SK-N-SH (cell line): ENCODE measurements at regions not wholly inside any gene's neighbourhood (a gene's known extent, or its start where the extent isn't known, plus 50 kb on each side); places are given as distances from the start of the nearest gene placed in this dataset.

Source experiments
- CTCF ChIA-PET: fragments of 300-600, 350-600 bp; formaldehyde crosslinking; extraction: SDS; loops from one replicate; lab custom pipeline; 2021; lab: Yijun Ruan, JAX
- POLR2A ChIA-PET: fragments of 350-600 bp; sonication (Branson Sonifier 250); formaldehyde crosslinking; extraction: SDS; loops from one replicate; lab custom pipeline; 2020; ENCODE audit warnings: antibody characterized with exemption, inconsistent platforms; lab: Yijun Ruan, JAX
- DNase-seq: peaks from one replicate; pipeline ENCODE4 v3.0.0; 2012
- H2AFZ ChIP-seq: fragments of 200-600 bp; sonication (generic); 2 replicates; pipeline ENCODE4 v1.8.1; 2016; ENCODE audit warnings: antibody characterized with exemption, mild to moderate bottlenecking, low read depth
- H3F3A ChIP-seq: fragments of 200-600 bp; sonication (generic); replicated peaks from 2 replicates; pipeline ENCODE3; 2016; ENCODE audit warnings: antibody characterized with exemption, mild to moderate bottlenecking; ENCODE audit not compliant: insufficient read depth
- H3K27ac ChIP-seq, 2 experiments: fragments of 200-500 bp in 1 of 2; fragments of 200-600 bp in 1 of 2; sonication (Bioruptor generic) in 1 of 2; sonication (generic), shearing (Covaris generic) in 1 of 2; 2 replicates each; pipeline versions ENCODE4 v1.5.1 to v1.6.1; 2014 to 2016; ENCODE audit warnings: low read depth in 2 of 2, inconsistent platforms in 1 of 2, low read length in 1 of 2, mild to moderate bottlenecking in 1 of 2, mixed read lengths in 1 of 2
- H3K27me3 ChIP-seq: fragments of 200-600 bp; sonication (generic), shearing (Covaris generic); 2 replicates; pipeline ENCODE4 v1.6.1; 2016; ENCODE audit warnings: mixed run types; ENCODE audit not compliant: insufficient read depth
- H3K36me3 ChIP-seq, 2 experiments: fragments of 200-500 bp in 1 of 2; fragments of 200-600 bp in 1 of 2; sonication (Bioruptor generic) in 1 of 2; sonication (generic) in 1 of 2; replicated peaks in 1 of 2; 2 replicates each; pipeline versions ENCODE3 to v1.5.1; 2014 to 2016; ENCODE audit warnings: low read length in 1 of 2, mild to moderate bottlenecking in 1 of 2; ENCODE audit not compliant: insufficient read depth in 2 of 2, control insufficient read depth in 1 of 2
- H3K4me1 ChIP-seq, 2 experiments: fragments of 200-500 bp in 1 of 2; fragments of 200-600 bp in 1 of 2; sonication (Bioruptor generic) in 1 of 2; sonication (generic), shearing (Covaris generic) in 1 of 2; 2 replicates each; pipeline versions ENCODE4 v1.5.1 to v1.6.1; 2014 to 2016; ENCODE audit warnings: low read depth in 1 of 2, low read length in 1 of 2, mixed run types in 1 of 2; ENCODE audit not compliant: insufficient read depth in 2 of 2, control insufficient read depth in 1 of 2
- H3K4me2 ChIP-seq: fragments of 200-600 bp; sonication (generic), shearing (Covaris generic); 2 replicates; pipeline ENCODE4 v1.6.1; 2017; ENCODE audit warnings: mixed run types
- H3K4me3 ChIP-seq, 2 experiments: fragments of 200-500 bp in 1 of 2; fragments of 200-600 bp in 1 of 2; sonication (Bioruptor generic) in 1 of 2; sonication (generic), shearing (Covaris generic) in 1 of 2; 2 replicates each; pipeline versions ENCODE4 v1.5.1 to v1.8.1; 2014 to 2016; ENCODE audit warnings: low read depth in 2 of 2, inconsistent platforms in 1 of 2, low read length in 1 of 2, mild to moderate bottlenecking in 1 of 2, mixed read lengths in 1 of 2, moderate library complexity in 1 of 2
- H3K79me2 ChIP-seq: fragments of 200-600 bp; sonication (generic); 2 replicates; pipeline ENCODE4 v1.8.1; 2017; ENCODE audit warnings: mild to moderate bottlenecking; ENCODE audit not compliant: insufficient read depth
- H3K9ac ChIP-seq: fragments of 200-600 bp; sonication (generic); 2 replicates; pipeline ENCODE4 v1.6.1; 2017; ENCODE audit warnings: mixed run types
- H3K9me2 ChIP-seq: fragments of 200-600 bp; sonication (generic); 2 replicates; pipeline ENCODE4 v1.6.1; 2017; ENCODE audit warnings: mixed run types
- H3K9me3 ChIP-seq: fragments of 200-600 bp; sonication (generic); 2 replicates; pipeline ENCODE4 v1.6.1; 2017; ENCODE audit warnings: mixed run types, mild to moderate bottlenecking, moderate library complexity
- H4K20me1 ChIP-seq: fragments of 200-600 bp; sonication (generic); 2 replicates; pipeline ENCODE4 v1.6.1; 2017; ENCODE audit warnings: mild to moderate bottlenecking, mixed run types; ENCODE audit not compliant: insufficient read depth
- CHD2 ChIP-seq: fragments of 150-350 bp; IDR thresholded peaks from 2 replicates; pipeline ENCODE4 v1.6.1; 2018; ENCODE audit warnings: low read length; ENCODE audit not compliant: partially characterized antibody
- ELF1 ChIP-seq: IDR thresholded peaks from 2 replicates; pipeline ENCODE4 v1.4.0; 2012
- EZH2phosphoT487 ChIP-seq: fragments of 200-600 bp; sonication (generic); IDR thresholded peaks from 2 replicates; pipeline ENCODE4 v1.6.1; 2017; ENCODE audit warnings: low read depth, mixed run types, mild to moderate bottlenecking, antibody characterized with exemption, moderate library complexity, borderline replicate concordance
- FOSL2 ChIP-seq: IDR thresholded peaks from 2 replicates; pipeline ENCODE4 v1.4.0; 2012; ENCODE audit warnings: low read depth, mild to moderate bottlenecking, moderate library complexity, borderline replicate concordance
- IRF3 ChIP-seq: fragments of 150-350 bp; IDR thresholded peaks from 2 replicates; pipeline ENCODE4 v1.6.1; 2016; ENCODE audit warnings: mild to moderate bottlenecking, low read depth, low read length
- MAX ChIP-seq: IDR thresholded peaks from 2 replicates; pipeline ENCODE4 v1.4.0; 2012; ENCODE audit warnings: low read depth
- MEF2A ChIP-seq: IDR thresholded peaks from 2 replicates; pipeline ENCODE4 v1.4.0; 2012; ENCODE audit warnings: low read depth, borderline replicate concordance
- NRF1 ChIP-seq: IDR thresholded peaks from 2 replicates; pipeline ENCODE4 v1.6.1; 2012; ENCODE audit warnings: low read depth, mild to moderate bottlenecking, low read length
- POLR2AphosphoS5 ChIP-seq: IDR thresholded peaks from 2 replicates; pipeline ENCODE4 v1.6.1; 2012; ENCODE audit warnings: low read depth, low read length
- RFX5 ChIP-seq: IDR thresholded peaks from 2 replicates; pipeline ENCODE4 v1.6.1; 2012; ENCODE audit warnings: mild to moderate bottlenecking, improper control_type of control experiment, low read length
- RXRA ChIP-seq: IDR thresholded peaks from 2 replicates; pipeline ENCODE4 v1.4.0; 2012; ENCODE audit warnings: low read depth, mild to moderate bottlenecking, borderline replicate concordance
- SMC3 ChIP-seq: IDR thresholded peaks from 2 replicates; pipeline ENCODE4 v1.6.1; 2012; ENCODE audit warnings: low read depth, low read length, improper control_type of control experiment
- TAF1 ChIP-seq: IDR thresholded peaks from 2 replicates; pipeline ENCODE4 v1.6.1; 2012; ENCODE audit warnings: low read depth, mild to moderate bottlenecking, low read length, moderate library complexity, borderline replicate concordance
- TCF12 ChIP-seq: IDR thresholded peaks from 2 replicates; pipeline ENCODE4 v1.4.0; 2012
- TEAD4 ChIP-seq: IDR thresholded peaks from 2 replicates; pipeline ENCODE4 v1.4.0; 2012; ENCODE audit warnings: mild to moderate bottlenecking, borderline replicate concordance; ENCODE audit not compliant: insufficient read depth
- USF2 ChIP-seq: fragments of 150-350 bp; IDR thresholded peaks from 2 replicates; pipeline ENCODE4 v1.6.1; 2017; ENCODE audit warnings: antibody characterized with exemption, low read length, low read depth, borderline replicate concordance
- YY1 ChIP-seq: IDR thresholded peaks from 2 replicates; pipeline ENCODE4 v1.4.0; 2012; ENCODE audit warnings: low read depth, mild to moderate bottlenecking
- ZBTB33 ChIP-seq: IDR thresholded peaks from 2 replicates; pipeline ENCODE4 v1.4.0; 2012; ENCODE audit warnings: low read depth, borderline replicate concordance
- WGBS: methylation state at CpG from one replicate; pipeline ENCODE4 v1.1.6; 2017; ENCODE audit warnings: low lambda C conversion rate; 5-methylcytosine and 5-hydroxymethylcytosine counted together

GRCh38 chr16:62546701-62547100 lies 510.5 kb upstream of the CDH8 start:
- ChIA-PET POLR2A (no interaction called here), CTCF (interaction anchor here (1.5 kb wide), 1 partner anchor 12 kb away, joined by 3 read pairs; no protein-coding TSS in a partner anchor)
- no peak for DNase-seq
- TF ChIP-seq SMC3: no peak
- no peak for TF ChIP-seq EZH2phosphoT487
- no peak for TF ChIP-seq RXRA
- no peak for TF ChIP-seq TAF1
- TF ChIP-seq YY1: no peak
- no peak for TF ChIP-seq CHD2
- no peak for TF ChIP-seq MAX
- TF ChIP-seq IRF3: no peak
- TF ChIP-seq TCF12: no peak
- no peak for TF ChIP-seq RFX5
- TF ChIP-seq POLR2AphosphoS5: no peak
- TF ChIP-seq FOSL2: no peak
- TF ChIP-seq MEF2A: no peak
- no peak for TF ChIP-seq USF2
- TF ChIP-seq ELF1: no peak
- TF ChIP-seq TEAD4: no peak
- no peak for TF ChIP-seq NRF1
- TF ChIP-seq ZBTB33: no peak
- Histone ChIP-seq H3K27me3 (no peaks in the 10 kb centered on the region), H3K9ac (no peak overlapping the region), H3K79me2 (no peaks in the 10 kb centered on the region), H3K36me3 (no peaks in the 10 kb centered on the region), H3K9me3 (no peaks in the 10 kb centered on the region), H3K4me3 (no peak overlapping the region), H3K4me2 (no peak overlapping the region), H4K20me1 (no peaks in the 10 kb centered on the region), H2AFZ (no peak overlapping the region), H3K27ac (no peak overlapping the region), H3F3A (no peaks in the 10 kb centered on the region), H3K4me1 (no peaks in the 10 kb centered on the region), H3K9me2 (no peaks in the 10 kb centered on the region)
- 45% methylated on average over 1 of the region's 1 CpG for WGBS
